Heart left ventricle (tissue), 13 donors: ENCODE measurements at regions not wholly inside any gene's neighbourhood (a gene's known extent, or its start where the extent isn't known, plus 50 kb on each side); places are given as distances from the start of the nearest gene placed in this dataset.

Experiments used
- CTCF ChIP-seq, 12 donors: fragments of 200-600 bp; sonication (generic) in 4 of 12; IDR thresholded peaks; one replicate each; pipeline versions ENCODE4 v1.5.0 to v1.8.0; 2018 to 2022; ENCODE audit warnings: antibody characterized with exemption in 12 of 12, mild to moderate bottlenecking in 5 of 12
- POLR2A ChIP-seq, 2 donors: fragments of 450-650 bp; IDR thresholded peaks; one replicate each; pipeline ENCODE4 v1.6.1; 2017; ENCODE audit warnings: antibody characterized with exemption in 2 of 2, mild to moderate bottlenecking in 2 of 2, moderate library complexity in 2 of 2
- donor health status: ischemic (EF 13 %, LVEDD 7.1; RV severe dilation, severe dysfunction).
- donor health status: DM: no; HTN: yes; CAD: no.
- donor health status: DM: no; HTN: no; CAD: no.
- donor health status: ischemic (EF 25% LVEDD 6.9; RV normal size, moderate dysfunction).
- donor health status: ischemic (EF 25% LVEDD 5.7; RV mildly dilated, moderate dysfunction).
- donor health status: ischemic (EF 35%, LVEDD 5.7; RV mildly dilated, moderate dysfunction).
- donor health status: nonischemic (EF 11% LVEDD 7.7; RV severe dilation, severe dysfunction).
- donor health status: DM: yes; HTN: yes; CAD: no.
- donor health status: PGD.
- donor health status: ischemic (EF 29% LVEDD 5.4; RV normal size, mild dysfunction).
- donor health status: nonischemic (EF 23%, LVEDD 6.1; RV moderate dilation, normal function).

GRCh38 chr5:9954869-9955268 is 294.8 kb downstream of the ATPSCKMT start:
- TF ChIP-seq CTCF (IDR thresholded peaks at IDR 0.05) (no peak), POLR2A (IDR thresholded peaks at IDR 0.05) (no peak)
